SK-N-SH treated with all-trans-retinoic acid at 6 μM for 48 hours (cell line): ENCODE measurements at regions not wholly inside any gene's neighbourhood (a gene's known extent, or its start where the extent isn't known, plus 50 kb on each side); places are given as distances from the start of the nearest gene placed in this dataset.

Source experiments
- ATAC-seq: fragments of 200-7000 bp; cut with Tn5 transposase; 3 replicates; pipeline ENCODE4 v1.9.1; 2020; ENCODE audit warnings: mild to moderate bottlenecking, moderate library complexity
- ARNTL ChIP-seq: fragments of 450-650 bp; formaldehyde crosslinking; IDR thresholded peaks from 2 replicates; pipeline ENCODE4 v1.5.0; 2020; ENCODE audit warnings: low read depth, mild to moderate bottlenecking, moderate library complexity, borderline replicate concordance
- BACH2 ChIP-seq: fragments of 250-450 bp; sonication (Bioruptor Pico); IDR thresholded peaks from 2 replicates; pipeline ENCODE4 v1.9.0; 2021; ENCODE audit warnings: mild to moderate bottlenecking, borderline replicate concordance
- CSDC2 ChIP-seq: fragments of 250-450 bp; sonication (Bioruptor Pico); IDR thresholded peaks from 2 replicates; pipeline ENCODE4 v1.5.0; 2020; ENCODE audit warnings: mild to moderate bottlenecking, moderate library complexity
- CSRNP3 ChIP-seq: fragments of 250-450 bp; sonication (Bioruptor Pico); IDR thresholded peaks from 2 replicates; pipeline ENCODE4 v1.5.1; 2021; ENCODE audit warnings: mild to moderate bottlenecking, moderate library complexity
- ESRRG ChIP-seq: fragments of 250-450 bp; sonication (Bioruptor Pico); IDR thresholded peaks from 2 replicates; pipeline ENCODE4 v1.6.1; 2021; ENCODE audit warnings: mild to moderate bottlenecking
- GLIS3 ChIP-seq: fragments of 250-450 bp; sonication (Bioruptor Pico); IDR thresholded peaks from 2 replicates; pipeline ENCODE4 v1.5.0; 2020; ENCODE audit warnings: mild to moderate bottlenecking, moderate library complexity
- ISL1 ChIP-seq: fragments of 250-450 bp; sonication (Bioruptor Pico); IDR thresholded peaks from 2 replicates; pipeline ENCODE4 v2.1.2; 2022; ENCODE audit warnings: mild to moderate bottlenecking, moderate library complexity
- OSR1 ChIP-seq: fragments of 250-450 bp; sonication (Bioruptor Pico); IDR thresholded peaks from 2 replicates; pipeline ENCODE4 v1.8.0; 2022; ENCODE audit warnings: moderate library complexity, mild to moderate bottlenecking, inconsistent platforms
- PATZ1 ChIP-seq: fragments of 250-450 bp; sonication (Bioruptor Pico); IDR thresholded peaks from 2 replicates; pipeline ENCODE4 v1.8.0; 2020; ENCODE audit warnings: mild to moderate bottlenecking, moderate library complexity, borderline replicate concordance
- PPARA ChIP-seq: fragments of 250-450 bp; sonication (Bioruptor Pico); IDR thresholded peaks from 2 replicates; pipeline ENCODE4 v1.5.0; 2020; ENCODE audit warnings: mild to moderate bottlenecking, borderline replicate concordance
- RARB ChIP-seq: fragments of 250-450 bp; sonication (Bioruptor Pico); IDR thresholded peaks from 2 replicates; pipeline ENCODE4 v1.8.0; 2021; ENCODE audit warnings: mild to moderate bottlenecking, moderate library complexity
- SNAI2 ChIP-seq: fragments of 250-450 bp; sonication (Bioruptor Pico); IDR thresholded peaks from 2 replicates; pipeline ENCODE4 v1.5.0; 2020; ENCODE audit warnings: mild to moderate bottlenecking, moderate library complexity
- TCF4 ChIP-seq: fragments of 250-450 bp; sonication (Bioruptor Pico); IDR thresholded peaks from 2 replicates; pipeline ENCODE4 v1.8.0; 2021; ENCODE audit warnings: mild to moderate bottlenecking, moderate library complexity, borderline replicate concordance
- TOX ChIP-seq: fragments of 250-450 bp; sonication (Bioruptor Pico); IDR thresholded peaks from 2 replicates; pipeline ENCODE4 v1.8.0; 2021; ENCODE audit warnings: mild to moderate bottlenecking, moderate library complexity, borderline replicate concordance
- ZC3H10 ChIP-seq: fragments of 250-450 bp; sonication (Bioruptor Pico); IDR thresholded peaks from 2 replicates; pipeline ENCODE4 v1.5.1; 2021; ENCODE audit warnings: mild to moderate bottlenecking, moderate library complexity
- ZFP3 ChIP-seq: fragments of 250-450 bp; sonication (Bioruptor Pico); IDR thresholded peaks from 2 replicates; pipeline ENCODE4 v1.5.0; 2020; ENCODE audit warnings: mild to moderate bottlenecking, moderate library complexity
- ZFP30 ChIP-seq: fragments of 450-650 bp; formaldehyde crosslinking; IDR thresholded peaks from 2 replicates; pipeline ENCODE4 v1.5.0; 2022; ENCODE audit warnings: mild to moderate bottlenecking, moderate library complexity
- ZNF565 ChIP-seq: fragments of 450-650 bp; formaldehyde crosslinking; conservative IDR thresholded peaks from 2 replicates; pipeline ENCODE4 v1.5.0; 2020; ENCODE audit warnings: low read depth, mild to moderate bottlenecking, moderate library complexity
- TF ChIP-seq, protein P1 (sequence below): fragments of 250-450 bp; sonication (Bioruptor Pico); IDR thresholded peaks from 2 replicates; pipeline ENCODE4 v1.5.1; 2020; ENCODE audit warnings: low read depth, mild to moderate bottlenecking, moderate library complexity
- TF ChIP-seq, protein P2 (sequence below): fragments of 250-450 bp; sonication (Bioruptor Pico); IDR thresholded peaks from 2 replicates; pipeline ENCODE4 v1.5.0; 2020; ENCODE audit warnings: mild to moderate bottlenecking, moderate library complexity

GRCh38 chr5:82901281-82901888 is 175.8 kb downstream of the TMEM167A start:
- no peak for ATAC-seq
- TF ChIP-seq TCF4, result no peak
- no peak for TF ChIP-seq ZNF565 (CRISPR knock-in tag)
- TF ChIP-seq ZFP30 (CRISPR knock-in tag), result no peak
- TF ChIP-seq PATZ1 (CRISPR knock-in tag), result no peak
- no peak for TF ChIP-seq BACH2 (CRISPR knock-in tag)
- no peak for TF ChIP-seq GLIS3 (CRISPR knock-in tag)
- TF ChIP-seq SNAI2 (CRISPR knock-in tag), result no peak
- no peak for TF ChIP-seq ISL1
- no peak for TF ChIP-seq ZC3H10 (CRISPR knock-in tag)
- TF ChIP-seq TOX (CRISPR knock-in tag), result no peak
- TF ChIP-seq, protein P1, sequence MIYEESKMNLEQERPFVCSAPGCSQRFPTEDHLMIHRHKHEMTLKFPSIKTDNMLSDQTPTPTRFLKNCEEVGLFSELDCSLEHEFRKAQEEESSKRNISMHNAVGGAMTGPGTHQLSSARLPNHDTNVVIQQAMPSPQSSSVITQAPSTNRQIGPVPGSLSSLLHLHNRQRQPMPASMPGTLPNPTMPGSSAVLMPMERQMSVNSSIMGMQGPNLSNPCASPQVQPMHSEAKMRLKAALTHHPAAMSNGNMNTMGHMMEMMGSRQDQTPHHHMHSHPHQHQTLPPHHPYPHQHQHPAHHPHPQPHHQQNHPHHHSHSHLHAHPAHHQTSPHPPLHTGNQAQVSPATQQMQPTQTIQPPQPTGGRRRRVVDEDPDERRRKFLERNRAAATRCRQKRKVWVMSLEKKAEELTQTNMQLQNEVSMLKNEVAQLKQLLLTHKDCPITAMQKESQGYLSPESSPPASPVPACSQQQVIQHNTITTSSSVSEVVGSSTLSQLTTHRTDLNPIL, result no peak
- TF ChIP-seq RARB (CRISPR knock-in tag), result no peak
- TF ChIP-seq CSRNP3 (CRISPR knock-in tag), result no peak
- no peak for TF ChIP-seq CSDC2 (CRISPR knock-in tag)
- TF ChIP-seq, protein P2, sequence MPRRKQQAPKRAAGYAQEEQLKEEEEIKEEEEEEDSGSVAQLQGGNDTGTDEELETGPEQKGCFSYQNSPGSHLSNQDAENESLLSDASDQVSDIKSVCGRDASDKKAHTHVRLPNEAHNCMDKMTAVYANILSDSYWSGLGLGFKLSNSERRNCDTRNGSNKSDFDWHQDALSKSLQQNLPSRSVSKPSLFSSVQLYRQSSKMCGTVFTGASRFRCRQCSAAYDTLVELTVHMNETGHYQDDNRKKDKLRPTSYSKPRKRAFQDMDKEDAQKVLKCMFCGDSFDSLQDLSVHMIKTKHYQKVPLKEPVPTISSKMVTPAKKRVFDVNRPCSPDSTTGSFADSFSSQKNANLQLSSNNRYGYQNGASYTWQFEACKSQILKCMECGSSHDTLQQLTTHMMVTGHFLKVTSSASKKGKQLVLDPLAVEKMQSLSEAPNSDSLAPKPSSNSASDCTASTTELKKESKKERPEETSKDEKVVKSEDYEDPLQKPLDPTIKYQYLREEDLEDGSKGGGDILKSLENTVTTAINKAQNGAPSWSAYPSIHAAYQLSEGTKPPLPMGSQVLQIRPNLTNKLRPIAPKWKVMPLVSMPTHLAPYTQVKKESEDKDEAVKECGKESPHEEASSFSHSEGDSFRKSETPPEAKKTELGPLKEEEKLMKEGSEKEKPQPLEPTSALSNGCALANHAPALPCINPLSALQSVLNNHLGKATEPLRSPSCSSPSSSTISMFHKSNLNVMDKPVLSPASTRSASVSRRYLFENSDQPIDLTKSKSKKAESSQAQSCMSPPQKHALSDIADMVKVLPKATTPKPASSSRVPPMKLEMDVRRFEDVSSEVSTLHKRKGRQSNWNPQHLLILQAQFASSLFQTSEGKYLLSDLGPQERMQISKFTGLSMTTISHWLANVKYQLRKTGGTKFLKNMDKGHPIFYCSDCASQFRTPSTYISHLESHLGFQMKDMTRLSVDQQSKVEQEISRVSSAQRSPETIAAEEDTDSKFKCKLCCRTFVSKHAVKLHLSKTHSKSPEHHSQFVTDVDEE (CRISPR knock-in tag), result no peak
- no peak for TF ChIP-seq PPARA (CRISPR knock-in tag)
- TF ChIP-seq OSR1 (CRISPR knock-in tag), result no peak
- TF ChIP-seq ESRRG (CRISPR knock-in tag), result no peak
- no peak for TF ChIP-seq ARNTL (CRISPR knock-in tag)
- no peak for TF ChIP-seq ZFP3 (CRISPR knock-in tag)

DNA sequence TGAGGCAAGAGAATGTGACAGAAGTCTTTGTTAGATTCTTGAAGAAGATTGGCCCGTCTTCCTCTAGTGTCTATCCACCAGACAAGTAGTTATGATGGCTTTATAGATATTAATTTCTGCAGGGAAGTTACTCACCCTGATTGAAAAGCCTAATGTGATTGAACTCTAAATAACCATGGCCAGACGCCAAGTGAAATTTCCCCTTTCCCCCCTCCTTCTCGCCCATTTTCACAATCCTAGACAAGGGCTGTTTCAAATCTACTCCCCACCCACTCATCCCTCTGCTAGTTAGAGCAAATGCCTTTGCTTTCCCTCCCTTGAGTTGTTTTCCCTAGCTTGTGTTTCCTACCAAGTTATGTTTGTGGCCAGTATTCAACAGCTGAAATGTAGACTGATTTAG is 182.5 kb downstream of the TMEM167A start:
- peak; percentile 46 for TF ChIP-seq ISL1
- TF ChIP-seq ZC3H10 (CRISPR knock-in tag), result no peak
- TF ChIP-seq TCF4, result 0 out of 2 replicates have a peak, but pooled peaks have one; percentile 22
- no peak for TF ChIP-seq PATZ1 (CRISPR knock-in tag)
- TF ChIP-seq RARB (CRISPR knock-in tag), result no peak
- TF ChIP-seq ZNF565 (CRISPR knock-in tag), result no peak
- TF ChIP-seq, protein P2 (CRISPR knock-in tag), result no peak
- no peak for TF ChIP-seq ZFP30 (CRISPR knock-in tag)
- no peak for TF ChIP-seq SNAI2 (CRISPR knock-in tag)
- no peak for TF ChIP-seq ESRRG (CRISPR knock-in tag)
- TF ChIP-seq CSRNP3 (CRISPR knock-in tag), result no peak
- TF ChIP-seq, all 23 proteins: peak for 2

More for the DNA sequence above, 182.5 kb downstream of the TMEM167A start:
- ATAC-seq, result 0 out of 3 replicates have a peak, but pooled peaks have one; percentile 27
